DMS 273 (cell line): ENCODE measurements at regions not wholly inside any gene's neighbourhood (a gene's known extent, or its start where the extent isn't known, plus 50 kb on each side); places are given as distances from the start of the nearest gene placed in this dataset.
"Not testable (repeated sequence)": the region's sequence is repeated elsewhere in the genome, so short reads cannot be mapped to it uniquely, and the experiment has no call there.

Source experiments
- DNase-seq: peaks from one replicate; lab custom pipeline; 2025; ENCODE audit not compliant: unreplicated experiment; lab: John Stamatoyannopoulos, UW

GRCh38 chr5:136560126-136560525, 194.8 kb upstream of the TRPC7 start:
- DNase-seq = no peak

GRCh38 chr5:136559651-136560050, 194.3 kb upstream of the TRPC7 start:
- no peak for DNase-seq

- DNase-seq = not testable (repeated sequence)
Observed at GRCh38 chr5:136547096-136547495, 181.8 kb upstream of the TRPC7 start.

GRCh38 chr5:136546441-136546840, 181.1 kb upstream of the TRPC7 start:
- not testable (repeated sequence) for DNase-seq

GRCh38 chr5:136545031-136545430, 179.7 kb upstream of the TRPC7 start:
- DNase-seq = not testable (repeated sequence)

GRCh38 chr5:136538534-136538933, 173.2 kb upstream of the TRPC7 start:
- DNase-seq = no peak

- no peak for DNase-seq
Observed at GRCh38 chr5:136529081-136529480, 163.7 kb upstream of the TRPC7 start.

- no peak for DNase-seq
Observed at GRCh38 chr5:136528481-136529030, 163.2 kb upstream of the TRPC7 start.

GRCh38 chr5:136527311-136527710, 162.0 kb upstream of the TRPC7 start:
- DNase-seq = no peak

- no peak for DNase-seq
Observed at GRCh38 chr5:136526791-136527190, 161.4 kb upstream of the TRPC7 start.

- DNase-seq = no peak
Observed at GRCh38 chr5:136526021-136526420, 160.7 kb upstream of the TRPC7 start.

- DNase-seq = no peak
Observed at GRCh38 chr5:136525597-136525996, 160.3 kb upstream of the TRPC7 start.

GRCh38 chr5:136522217-136522956, 157.0 kb upstream of the TRPC7 start:
- DNase-seq = no peak

- DNase-seq = no peak
Observed at GRCh38 chr5:136521696-136522095, 156.4 kb upstream of the TRPC7 start.

GRCh38 chr5:136518814-136519213, 153.5 kb upstream of the TRPC7 start:
- DNase-seq = no peak

GRCh38 chr5:136518174-136518573, 152.8 kb upstream of the TRPC7 start:
- DNase-seq = no peak

- DNase-seq = no peak
Observed at GRCh38 chr5:136517755-136518154, 152.4 kb upstream of the TRPC7 start.

- DNase-seq = no peak
Observed at GRCh38 chr5:136516637-136517036, 151.3 kb upstream of the TRPC7 start.

GRCh38 chr5:136513430-136513829, 148.1 kb upstream of the TRPC7 start:
- no peak for DNase-seq

GRCh38 chr5:136511046-136511445, 145.7 kb upstream of the TRPC7 start:
- DNase-seq = no peak

GRCh38 chr5:136510481-136510880, 145.1 kb upstream of the TRPC7 start:
- no peak for DNase-seq

- no peak for DNase-seq
Observed at GRCh38 chr5:136506131-136506530, 140.8 kb upstream of the TRPC7 start.

- DNase-seq = no peak
Observed at GRCh38 chr5:136501133-136501532, 135.8 kb upstream of the TRPC7 start.
